ENCODE measurements at regions not wholly inside any gene's neighbourhood (a gene's known extent, or its start where the extent isn't known, plus 50 kb on each side); places are given as distances from the start of the nearest gene placed in this dataset.
"Not testable (repeated sequence)": the region's sequence is repeated elsewhere in the genome, so short reads cannot be mapped to it uniquely, and the experiment has no call there.

GRCh38 chr2:234695981-234696380, 199.1 kb upstream of the ARL4C start:
- no peak for ATAC-seq
- TF ChIP-seq GLIS3 (CRISPR knock-in tag; IDR thresholded peaks at IDR 0.05) (no peak), ZNF70 (CRISPR knock-in tag; IDR thresholded peaks at IDR 0.05) (no peak), CREB5 (CRISPR knock-in tag; IDR thresholded peaks at IDR 0.05; ENCODE audit: low read depth) (no peak), ARNTL (CRISPR knock-in tag; IDR thresholded peaks at IDR 0.05; ENCODE audit: borderline replicate concordance, low read depth) (no peak)

- ATAC-seq, result no peak
- TF ChIP-seq CSDC2 (CRISPR knock-in tag; IDR thresholded peaks at IDR 0.05), result no peak
- TF ChIP-seq GLIS3 (CRISPR knock-in tag; IDR thresholded peaks at IDR 0.05), result no peak
- TF ChIP-seq ZFP3 (CRISPR knock-in tag; IDR thresholded peaks at IDR 0.05), result no peak
- no peak for TF ChIP-seq RARB (CRISPR knock-in tag; IDR thresholded peaks at IDR 0.05)
- TF ChIP-seq ZNF8 (CRISPR knock-in tag; IDR thresholded peaks at IDR 0.05), result no peak
- TF ChIP-seq CREB5 (CRISPR knock-in tag; IDR thresholded peaks at IDR 0.05; ENCODE audit: low read depth), result no peak
These were observed 197.5 kb upstream of the ARL4C start for GRCh38 chr2:234694244-234695013.

- ATAC-seq, result not testable (repeated sequence)
These were observed 196.9 kb upstream of the ARL4C start for GRCh38 chr2:234693681-234694190.

GRCh38 chr2:234693191-234693590, 196.3 kb upstream of the ARL4C start:
- not testable (repeated sequence) for ATAC-seq

DNA sequence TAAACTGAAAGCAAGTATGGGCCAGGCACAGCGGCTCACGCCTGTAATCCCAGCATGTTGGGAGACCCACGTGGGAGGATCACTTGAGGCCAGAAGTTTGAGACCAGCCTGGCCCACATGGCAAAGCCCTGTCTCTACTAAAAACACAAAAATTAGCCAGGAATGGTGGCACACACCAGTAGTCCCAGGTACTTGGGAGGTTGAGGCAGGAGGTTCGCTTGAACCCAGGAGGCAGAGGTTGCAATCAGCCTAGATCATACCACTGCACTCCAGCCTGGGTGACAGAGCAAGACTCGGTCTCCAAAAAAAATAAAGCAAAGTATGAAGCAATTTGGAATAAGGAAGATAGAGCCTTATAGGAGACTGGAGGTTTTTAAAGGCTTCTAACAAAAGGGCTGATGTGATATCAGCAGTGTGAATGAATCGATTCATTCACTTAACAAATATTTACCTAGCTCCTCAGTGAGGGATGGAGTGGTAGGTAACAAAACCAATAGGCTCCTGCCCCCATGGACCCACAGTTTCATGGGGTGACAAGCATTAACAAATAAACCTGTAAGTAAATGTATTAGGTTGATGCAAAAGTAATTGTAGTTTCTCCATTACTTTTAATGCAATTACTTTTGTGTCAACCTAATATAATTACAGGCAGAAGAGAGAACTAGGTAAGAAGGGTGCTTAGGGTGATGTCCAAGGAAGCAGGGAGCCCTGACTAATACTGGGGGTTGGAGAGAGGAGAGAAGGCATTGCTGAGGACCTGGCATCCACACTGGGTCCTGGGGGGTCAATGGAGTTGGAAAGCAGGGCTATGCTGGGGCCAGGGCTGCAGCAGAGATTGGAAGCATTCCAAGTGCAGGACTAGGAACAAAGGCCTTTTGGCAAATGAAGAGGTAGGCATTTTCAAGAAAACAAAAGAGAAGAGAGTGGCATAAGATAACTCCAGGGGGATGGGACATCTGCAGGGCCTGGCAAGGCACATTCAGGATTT, 195.4 kb upstream of the ARL4C start:
- ATAC-seq, result no peak
- TF ChIP-seq, protein P1, sequence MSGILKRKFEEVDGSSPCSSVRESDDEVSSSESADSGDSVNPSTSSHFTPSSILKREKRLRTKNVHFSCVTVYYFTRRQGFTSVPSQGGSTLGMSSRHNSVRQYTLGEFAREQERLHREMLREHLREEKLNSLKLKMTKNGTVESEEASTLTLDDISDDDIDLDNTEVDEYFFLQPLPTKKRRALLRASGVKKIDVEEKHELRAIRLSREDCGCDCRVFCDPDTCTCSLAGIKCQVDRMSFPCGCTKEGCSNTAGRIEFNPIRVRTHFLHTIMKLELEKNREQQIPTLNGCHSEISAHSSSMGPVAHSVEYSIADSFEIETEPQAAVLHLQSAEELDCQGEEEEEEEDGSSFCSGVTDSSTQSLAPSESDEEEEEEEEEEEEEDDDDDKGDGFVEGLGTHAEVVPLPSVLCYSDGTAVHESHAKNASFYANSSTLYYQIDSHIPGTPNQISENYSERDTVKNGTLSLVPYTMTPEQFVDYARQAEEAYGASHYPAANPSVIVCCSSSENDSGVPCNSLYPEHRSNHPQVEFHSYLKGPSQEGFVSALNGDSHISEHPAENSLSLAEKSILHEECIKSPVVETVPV (CRISPR knock-in tag; IDR thresholded peaks at IDR 0.05), result no peak
- TF ChIP-seq PATZ1 (CRISPR knock-in tag; IDR thresholded peaks at IDR 0.05; ENCODE audit: borderline replicate concordance) (no peak), RARB (CRISPR knock-in tag; IDR thresholded peaks at IDR 0.05) (no peak), SNAI2 (CRISPR knock-in tag; IDR thresholded peaks at IDR 0.05) (no peak), ARNTL (CRISPR knock-in tag; IDR thresholded peaks at IDR 0.05; ENCODE audit: borderline replicate concordance, low read depth) (no peak), ZFP30 (CRISPR knock-in tag; IDR thresholded peaks at IDR 0.05) (no peak), TOX (CRISPR knock-in tag; IDR thresholded peaks at IDR 0.05; ENCODE audit: borderline replicate concordance) (no peak), ZFP3 (CRISPR knock-in tag; IDR thresholded peaks at IDR 0.05) (no peak), CREB5 (CRISPR knock-in tag; IDR thresholded peaks at IDR 0.05; ENCODE audit: low read depth) (no peak), GLIS3 (CRISPR knock-in tag; IDR thresholded peaks at IDR 0.05) (no peak), ISL1 (CRISPR knock-in tag; IDR thresholded peaks at IDR 0.05) (no peak), ZNF70 (CRISPR knock-in tag; IDR thresholded peaks at IDR 0.05) (no peak), OSR1 (CRISPR knock-in tag; IDR thresholded peaks at IDR 0.05) (no peak), ESRRG (CRISPR knock-in tag; IDR thresholded peaks at IDR 0.05) (no peak), ZC3H10 (CRISPR knock-in tag; IDR thresholded peaks at IDR 0.05) (no peak), CSDC2 (CRISPR knock-in tag; IDR thresholded peaks at IDR 0.05) (no peak)
- TF ChIP-seq, protein P2, sequence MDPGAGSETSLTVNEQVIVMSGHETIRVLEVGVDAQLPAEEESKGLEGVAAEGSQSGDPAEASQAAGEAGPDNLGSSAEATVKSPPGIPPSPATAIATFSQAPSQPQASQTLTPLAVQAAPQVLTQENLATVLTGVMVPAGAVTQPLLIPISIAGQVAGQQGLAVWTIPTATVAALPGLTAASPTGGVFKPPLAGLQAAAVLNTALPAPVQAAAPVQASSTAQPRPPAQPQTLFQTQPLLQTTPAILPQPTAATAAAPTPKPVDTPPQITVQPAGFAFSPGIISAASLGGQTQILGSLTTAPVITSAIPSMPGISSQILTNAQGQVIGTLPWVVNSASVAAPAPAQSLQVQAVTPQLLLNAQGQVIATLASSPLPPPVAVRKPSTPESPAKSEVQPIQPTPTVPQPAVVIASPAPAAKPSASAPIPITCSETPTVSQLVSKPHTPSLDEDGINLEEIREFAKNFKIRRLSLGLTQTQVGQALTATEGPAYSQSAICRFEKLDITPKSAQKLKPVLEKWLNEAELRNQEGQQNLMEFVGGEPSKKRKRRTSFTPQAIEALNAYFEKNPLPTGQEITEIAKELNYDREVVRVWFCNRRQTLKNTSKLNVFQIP (CRISPR knock-in tag; IDR thresholded peaks at IDR 0.05; ENCODE audit: borderline replicate concordance, low read depth), result no peak
- TF ChIP-seq, protein P3, sequence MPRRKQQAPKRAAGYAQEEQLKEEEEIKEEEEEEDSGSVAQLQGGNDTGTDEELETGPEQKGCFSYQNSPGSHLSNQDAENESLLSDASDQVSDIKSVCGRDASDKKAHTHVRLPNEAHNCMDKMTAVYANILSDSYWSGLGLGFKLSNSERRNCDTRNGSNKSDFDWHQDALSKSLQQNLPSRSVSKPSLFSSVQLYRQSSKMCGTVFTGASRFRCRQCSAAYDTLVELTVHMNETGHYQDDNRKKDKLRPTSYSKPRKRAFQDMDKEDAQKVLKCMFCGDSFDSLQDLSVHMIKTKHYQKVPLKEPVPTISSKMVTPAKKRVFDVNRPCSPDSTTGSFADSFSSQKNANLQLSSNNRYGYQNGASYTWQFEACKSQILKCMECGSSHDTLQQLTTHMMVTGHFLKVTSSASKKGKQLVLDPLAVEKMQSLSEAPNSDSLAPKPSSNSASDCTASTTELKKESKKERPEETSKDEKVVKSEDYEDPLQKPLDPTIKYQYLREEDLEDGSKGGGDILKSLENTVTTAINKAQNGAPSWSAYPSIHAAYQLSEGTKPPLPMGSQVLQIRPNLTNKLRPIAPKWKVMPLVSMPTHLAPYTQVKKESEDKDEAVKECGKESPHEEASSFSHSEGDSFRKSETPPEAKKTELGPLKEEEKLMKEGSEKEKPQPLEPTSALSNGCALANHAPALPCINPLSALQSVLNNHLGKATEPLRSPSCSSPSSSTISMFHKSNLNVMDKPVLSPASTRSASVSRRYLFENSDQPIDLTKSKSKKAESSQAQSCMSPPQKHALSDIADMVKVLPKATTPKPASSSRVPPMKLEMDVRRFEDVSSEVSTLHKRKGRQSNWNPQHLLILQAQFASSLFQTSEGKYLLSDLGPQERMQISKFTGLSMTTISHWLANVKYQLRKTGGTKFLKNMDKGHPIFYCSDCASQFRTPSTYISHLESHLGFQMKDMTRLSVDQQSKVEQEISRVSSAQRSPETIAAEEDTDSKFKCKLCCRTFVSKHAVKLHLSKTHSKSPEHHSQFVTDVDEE (CRISPR knock-in tag; IDR thresholded peaks at IDR 0.05), result no peak

All from SK-N-SH treated with all-trans-retinoic acid at 6 μM for 48 hours (cell line).